WTC11 (cell line): ENCODE measurements at regions not wholly inside any gene's neighbourhood (a gene's known extent, or its start where the extent isn't known, plus 50 kb on each side); places are given as distances from the start of the nearest gene placed in this dataset.

Experiments
- CTCF ChIP-seq: fragments of 200-600 bp; IDR thresholded peaks from 2 replicates; pipeline ENCODE4 v1.8.0; 2022; ENCODE audit warnings: antibody characterized with exemption
- E2F1 ChIP-seq: sonication (generic); formaldehyde crosslinking; IDR thresholded peaks from 2 replicates; pipeline ENCODE4 v1.8.0; 2022; ENCODE audit warnings: mild to moderate bottlenecking, missing genetic modification reagents
- FOXP4 ChIP-seq: sonication (generic); formaldehyde crosslinking; IDR thresholded peaks from 2 replicates; pipeline ENCODE4 v1.8.0; 2022; ENCODE audit warnings: mild to moderate bottlenecking, missing genetic modification reagents
- HMGXB4 ChIP-seq: sonication (generic); formaldehyde crosslinking; IDR thresholded peaks from 2 replicates; pipeline ENCODE4 v1.8.1; 2023; ENCODE audit warnings: mild to moderate bottlenecking, moderate library complexity, missing genetic modification reagents
- MYBL2 ChIP-seq: sonication (generic); formaldehyde crosslinking; IDR thresholded peaks from 2 replicates; pipeline ENCODE4 v1.8.1; 2023; ENCODE audit warnings: mild to moderate bottlenecking, moderate library complexity, missing genetic modification reagents
- SP1 ChIP-seq: sonication (generic); formaldehyde crosslinking; conservative IDR thresholded peaks from 2 replicates; pipeline ENCODE4 v1.8.1; 2022; ENCODE audit warnings: missing genetic modification reagents

- TF ChIP-seq MYBL2 (CRISPR knock-in tag) (no peak), CTCF (no peak), E2F1 (CRISPR knock-in tag) (no peak), SP1 (CRISPR knock-in tag) (no peak), FOXP4 (CRISPR knock-in tag) (no peak), HMGXB4 (CRISPR knock-in tag) (no peak)
Measured at GRCh38 chr5:38105801-38106200, 152.6 kb upstream of the EGFLAM start.
